ENCODE measurements at regions not wholly inside any gene's neighbourhood (a gene's known extent, or its start where the extent isn't known, plus 50 kb on each side); places are given as distances from the start of the nearest gene placed in this dataset.

GRCh38 chr10:61299156-61299555, 154.0 kb downstream of the TMEM26 start:
- TF ChIP-seq CTCF (conservative IDR thresholded peaks at IDR 0.05) (no peak), ZFX (IDR thresholded peaks at IDR 0.05) (no peak)
